Liver (tissue), 3 donors: ENCODE measurements at regions not wholly inside any gene's neighbourhood (a gene's known extent, or its start where the extent isn't known, plus 50 kb on each side); places are given as distances from the start of the nearest gene placed in this dataset.

ENCODE experiments used
- CTCF ChIP-seq: fragments of 150-350 bp; IDR thresholded peaks from 2 replicates; pipeline ENCODE4 v1.5.1; 2017; ENCODE audit warnings: improper control_type of control experiment, low read depth, low read length; ENCODE audit not compliant: missing input control
- JUND ChIP-seq, 2 donors: IDR thresholded peaks; 2 replicates each; pipeline ENCODE4 v1.6.1; 2016; ENCODE audit warnings: antibody characterized with exemption in 2 of 2
- TF ChIP-seq, protein P1 (sequence below): IDR thresholded peaks from 2 replicates; pipeline ENCODE4 v1.6.1; 2016; ENCODE audit warnings: antibody characterized with exemption
- donor health status: healthy.
- donor health status: healthy.

DNA sequence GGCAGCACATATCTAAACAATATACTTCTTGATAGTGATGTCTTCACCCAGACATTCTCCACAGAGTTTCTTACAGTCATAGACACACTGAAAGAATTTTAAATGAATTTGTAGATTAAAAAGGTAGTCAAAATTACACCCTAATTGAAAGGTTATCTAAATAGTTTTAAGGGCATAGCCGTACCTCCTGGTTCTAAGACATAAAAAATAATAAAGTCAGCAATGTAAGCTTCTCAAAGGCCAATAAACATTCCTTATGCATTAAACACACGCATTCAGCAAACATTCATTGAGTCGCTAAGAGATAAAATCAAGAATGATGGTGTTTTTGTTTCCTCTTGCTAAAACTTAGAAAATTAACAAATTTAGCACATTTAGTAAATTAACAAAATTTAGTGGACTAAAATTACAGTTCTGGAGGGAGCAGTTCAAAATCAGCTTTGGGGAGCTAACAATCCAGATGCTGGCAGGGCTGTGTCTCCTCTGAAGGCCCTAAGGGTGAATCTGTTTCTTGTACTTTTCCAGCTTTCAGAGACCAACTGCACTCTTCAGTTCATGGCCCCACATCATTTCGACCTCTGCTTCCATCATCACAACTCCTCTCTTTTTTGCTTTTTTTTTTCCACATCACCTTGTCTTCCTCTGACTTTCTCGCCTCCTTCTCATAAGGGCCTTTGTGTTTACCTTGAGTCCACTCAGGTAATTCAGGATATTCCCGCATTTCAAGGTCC, 516.5 kb downstream of the DNAH5 start:
- TF ChIP-seq CTCF (no peak), JUND (IDR thresholded peaks at IDR 0.05) (no peak)
- TF ChIP-seq, protein P1, sequence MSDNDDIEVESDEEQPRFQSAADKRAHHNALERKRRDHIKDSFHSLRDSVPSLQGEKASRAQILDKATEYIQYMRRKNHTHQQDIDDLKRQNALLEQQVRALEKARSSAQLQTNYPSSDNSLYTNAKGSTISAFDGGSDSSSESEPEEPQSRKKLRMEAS, result no peak
